A673 (cell line): ENCODE measurements at regions not wholly inside any gene's neighbourhood (a gene's known extent, or its start where the extent isn't known, plus 50 kb on each side); places are given as distances from the start of the nearest gene placed in this dataset.

Source experiments
- EZH2 ChIP-seq: fragments of 200-600 bp; sonication (generic); IDR thresholded peaks from 2 replicates; pipeline ENCODE4 v1.6.1; 2017; ENCODE audit warnings: borderline replicate concordance, low read depth, mild to moderate bottlenecking, mixed read lengths, antibody characterized with exemption, low read length; ENCODE audit not compliant: poor library complexity, severe bottlenecking
- TF ChIP-seq, protein P1 (sequence below): fragments of 300-800, 200-600 bp; sonication (generic); conservative IDR thresholded peaks from 2 replicates; pipeline ENCODE4 v1.5.1; 2017; ENCODE audit warnings: low read depth, mild to moderate bottlenecking, antibody characterized with exemption, low read length, moderate library complexity, mixed read lengths

- TF ChIP-seq, protein P1, sequence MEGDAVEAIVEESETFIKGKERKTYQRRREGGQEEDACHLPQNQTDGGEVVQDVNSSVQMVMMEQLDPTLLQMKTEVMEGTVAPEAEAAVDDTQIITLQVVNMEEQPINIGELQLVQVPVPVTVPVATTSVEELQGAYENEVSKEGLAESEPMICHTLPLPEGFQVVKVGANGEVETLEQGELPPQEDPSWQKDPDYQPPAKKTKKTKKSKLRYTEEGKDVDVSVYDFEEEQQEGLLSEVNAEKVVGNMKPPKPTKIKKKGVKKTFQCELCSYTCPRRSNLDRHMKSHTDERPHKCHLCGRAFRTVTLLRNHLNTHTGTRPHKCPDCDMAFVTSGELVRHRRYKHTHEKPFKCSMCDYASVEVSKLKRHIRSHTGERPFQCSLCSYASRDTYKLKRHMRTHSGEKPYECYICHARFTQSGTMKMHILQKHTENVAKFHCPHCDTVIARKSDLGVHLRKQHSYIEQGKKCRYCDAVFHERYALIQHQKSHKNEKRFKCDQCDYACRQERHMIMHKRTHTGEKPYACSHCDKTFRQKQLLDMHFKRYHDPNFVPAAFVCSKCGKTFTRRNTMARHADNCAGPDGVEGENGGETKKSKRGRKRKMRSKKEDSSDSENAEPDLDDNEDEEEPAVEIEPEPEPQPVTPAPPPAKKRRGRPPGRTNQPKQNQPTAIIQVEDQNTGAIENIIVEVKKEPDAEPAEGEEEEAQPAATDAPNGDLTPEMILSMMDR, result no peak
- TF ChIP-seq EZH2, result no peak
Measured at GRCh38 chr21:35268261-35268660, 219.2 kb upstream of the RUNX1 start.
